Stomach (tissue), 4 donors: ENCODE measurements at regions not wholly inside any gene's neighbourhood (a gene's known extent, or its start where the extent isn't known, plus 50 kb on each side); places are given as distances from the start of the nearest gene placed in this dataset.

Source experiments
- CTCF ChIP-seq, 7 experiments: fragments of 450-650 bp in 4 of 7; fragments of 200-600 bp in 3 of 7; sonication (generic) in 3 of 7; IDR thresholded peaks; one replicate each; pipeline ENCODE4 v1.5.1; 2016 to 2019; ENCODE audit warnings: antibody characterized with exemption in 7 of 7, control low read depth in 2 of 7, mild to moderate bottlenecking in 1 of 7
- EP300 ChIP-seq: sonication (generic); formaldehyde crosslinking; IDR thresholded peaks from one replicate; pipeline ENCODE4 v1.6.1; 2017; ENCODE audit warnings: antibody characterized with exemption
- POLR2AphosphoS5 ChIP-seq, 3 donors: sonication (generic); formaldehyde crosslinking; IDR thresholded peaks; one replicate each; pipeline ENCODE4 v1.6.1; 2016; ENCODE audit warnings: antibody characterized with exemption in 3 of 3

DNA sequence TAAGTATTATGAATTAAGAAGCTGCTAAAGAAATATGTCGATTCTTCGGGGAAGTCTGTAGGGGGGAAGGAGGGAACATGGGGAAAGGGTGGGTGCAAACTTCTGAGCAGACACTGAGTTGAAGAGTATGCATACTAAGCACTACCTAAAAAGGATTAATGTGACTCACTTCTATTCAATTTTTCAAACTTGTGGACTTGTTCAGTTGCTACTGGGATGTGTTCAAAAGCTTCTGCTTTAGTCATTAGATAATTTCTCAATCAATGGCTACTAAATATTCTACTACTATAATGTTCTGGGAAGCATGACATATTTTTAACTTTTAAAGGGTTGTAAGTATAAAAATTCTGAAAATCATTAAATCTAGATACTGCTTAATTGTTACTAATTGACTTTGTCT lies 109.7 kb upstream of the FER start:
- TF ChIP-seq CTCF (IDR thresholded peaks at IDR 0.05) (no peak), POLR2AphosphoS5 (IDR thresholded peaks at IDR 0.05) (no peak), EP300 (no peak)
